HEK293T (cell line): ENCODE measurements at regions not wholly inside any gene's neighbourhood (a gene's known extent, or its start where the extent isn't known, plus 50 kb on each side); places are given as distances from the start of the nearest gene placed in this dataset.

ENCODE experiments used
- BHLHE40 ChIP-seq: fragments of 450-650 bp; IDR thresholded peaks from 2 replicates; pipeline ENCODE4 v1.6.1; 2016; ENCODE audit warnings: mild to moderate bottlenecking, moderate library complexity, borderline replicate concordance
- FOXA1 ChIP-seq: fragments of 450-650 bp; IDR thresholded peaks from 2 replicates; pipeline ENCODE4 v1.6.1; 2016; ENCODE audit warnings: mild to moderate bottlenecking
- HDGF ChIP-seq: fragments of 450-650 bp; IDR thresholded peaks from 2 replicates; pipeline ENCODE4 v1.6.1; 2017; ENCODE audit warnings: antibody characterized with exemption, borderline replicate concordance
- LEF1 ChIP-seq: fragments of 450-650 bp; IDR thresholded peaks from 2 replicates; pipeline ENCODE4 v1.6.1; 2017; ENCODE audit warnings: mild to moderate bottlenecking, borderline replicate concordance
- TARDBP ChIP-seq: fragments of 450-650 bp; IDR thresholded peaks from 2 replicates; pipeline ENCODE4 v1.6.1; 2016
- TF ChIP-seq, protein P1 (sequence below): fragments of 450-650 bp; IDR thresholded peaks from 2 replicates; pipeline ENCODE4 v1.6.1; 2016

DNA sequence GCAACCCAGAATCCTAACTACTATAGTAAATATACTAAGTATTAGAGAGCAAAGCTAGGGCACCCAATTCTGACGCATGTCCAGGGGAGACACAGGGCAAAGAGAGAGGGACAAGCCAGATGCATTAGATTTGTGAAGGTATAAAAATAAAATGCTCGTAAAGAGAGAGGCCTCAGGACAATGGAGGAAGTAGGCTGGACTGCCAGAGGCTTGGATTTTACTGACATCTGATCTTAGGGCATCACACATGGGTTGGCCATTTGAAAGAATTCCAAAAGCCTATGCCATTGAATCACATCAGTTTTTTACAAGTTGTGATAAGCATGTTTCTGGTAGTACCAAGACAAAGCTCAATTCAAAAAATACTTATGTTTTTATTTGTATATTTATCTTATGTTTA lies 149.3 kb upstream of the MSX2 start:
- TF ChIP-seq LEF1 (no peak), FOXA1 (no peak), HDGF (no peak), TARDBP (no peak), BHLHE40 (no peak)
- TF ChIP-seq, protein P1, sequence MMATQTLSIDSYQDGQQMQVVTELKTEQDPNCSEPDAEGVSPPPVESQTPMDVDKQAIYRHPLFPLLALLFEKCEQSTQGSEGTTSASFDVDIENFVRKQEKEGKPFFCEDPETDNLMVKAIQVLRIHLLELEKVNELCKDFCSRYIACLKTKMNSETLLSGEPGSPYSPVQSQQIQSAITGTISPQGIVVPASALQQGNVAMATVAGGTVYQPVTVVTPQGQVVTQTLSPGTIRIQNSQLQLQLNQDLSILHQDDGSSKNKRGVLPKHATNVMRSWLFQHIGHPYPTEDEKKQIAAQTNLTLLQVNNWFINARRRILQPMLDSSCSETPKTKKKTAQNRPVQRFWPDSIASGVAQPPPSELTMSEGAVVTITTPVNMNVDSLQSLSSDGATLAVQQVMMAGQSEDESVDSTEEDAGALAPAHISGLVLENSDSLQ, result no peak
